Cardiac muscle cell (in vitro differentiated cells and primary cell): ENCODE measurements at regions not wholly inside any gene's neighbourhood (a gene's known extent, or its start where the extent isn't known, plus 50 kb on each side); places are given as distances from the start of the nearest gene placed in this dataset.

ENCODE experiments used
- DNase-seq, 2 donors: peaks; one replicate each; pipeline versions ENCODE4 v3.0.0 to v3.0.0-alpha.2; 2010 to 2017; ENCODE audit warnings: low read depth in 1 of 2, low spot score in 1 of 2
- H3K27ac ChIP-seq: fragments of 200-600 bp; sonication (generic); 2 replicates; pipeline ENCODE4 v1.5.1; 2016
- H3K27me3 ChIP-seq: fragments of 200-600 bp; sonication (generic); 2 replicates; pipeline ENCODE4 v1.6.0; 2016; ENCODE audit warnings: control low read depth
- H3K36me3 ChIP-seq: fragments of 200-600 bp; sonication (generic); 2 replicates; pipeline ENCODE4 v1.5.1; 2016; ENCODE audit warnings: control low read depth
- H3K4me1 ChIP-seq: fragments of 200-600 bp; sonication (generic); 2 replicates; pipeline ENCODE4 v1.8.1; 2017; ENCODE audit warnings: low read depth, mild to moderate bottlenecking, mixed run types
- H3K4me3 ChIP-seq: fragments of 200-600 bp; sonication (generic); 2 replicates; pipeline ENCODE4 v1.5.1; 2016; ENCODE audit warnings: mild to moderate bottlenecking
- H3K9me3 ChIP-seq: fragments of 200-600 bp; sonication (generic); 2 replicates; pipeline ENCODE4 v1.5.1; 2017; ENCODE audit warnings: low read depth, mild to moderate bottlenecking, control low read depth
- CTCF ChIP-seq: IDR thresholded peaks from 2 replicates; pipeline ENCODE4 v1.5.1; 2012; ENCODE audit warnings: low read depth, mild to moderate bottlenecking, low read length

- no peak for TF ChIP-seq CTCF
- H3K36me3 ChIP-seq = no peaks in the 10 kb centered on the region
- no peaks in the 10 kb centered on the region for H3K27me3 ChIP-seq
- no peak overlapping the region for H3K27ac ChIP-seq
- no peak overlapping the region for H3K4me3 ChIP-seq
- no peaks in the 10 kb centered on the region for H3K4me1 ChIP-seq
- H3K9me3 ChIP-seq = no peaks in the 10 kb centered on the region
- no peak for DNase-seq
Observed at GRCh38 chrX:149280011-149280410, 225.1 kb downstream of the IDS start.

- Histone ChIP-seq H3K36me3 (no peaks in the 10 kb centered on the region), H3K4me1 (no peaks in the 10 kb centered on the region), H3K27ac (no peak overlapping the region), H3K27me3 (no peaks in the 10 kb centered on the region), H3K4me3 (no peak overlapping the region), H3K9me3 (no peaks in the 10 kb centered on the region)
- no peak for DNase-seq
- no peak for TF ChIP-seq CTCF
Observed at GRCh38 chrX:149275836-149276235, 229.3 kb downstream of the IDS start.

GRCh38 chrX:149274516-149275105 lies 230.5 kb downstream of the IDS start:
- Histone ChIP-seq H3K4me1 (no peaks in the 10 kb centered on the region), H3K9me3 (no peaks in the 10 kb centered on the region), H3K27ac (no peak overlapping the region), H3K36me3 (no peaks in the 10 kb centered on the region), H3K4me3 (no peak overlapping the region), H3K27me3 (no peaks in the 10 kb centered on the region)
- no peak for DNase-seq
- no peak for TF ChIP-seq CTCF

- Histone ChIP-seq H3K27me3 (no peaks in the 10 kb centered on the region), H3K36me3 (no peaks in the 10 kb centered on the region), H3K4me1 (no peaks in the 10 kb centered on the region), H3K27ac (no peak overlapping the region), H3K9me3 (no peaks in the 10 kb centered on the region), H3K4me3 (no peak overlapping the region)
- TF ChIP-seq CTCF = no peak
- DNase-seq = no peak
Observed at GRCh38 chrX:149272690-149273463, 232.2 kb downstream of the IDS start.

- Histone ChIP-seq H3K27ac (no peak overlapping the region), H3K36me3 (no peaks in the 10 kb centered on the region), H3K4me1 (no peaks in the 10 kb centered on the region), H3K27me3 (no peaks in the 10 kb centered on the region), H3K9me3 (no peaks in the 10 kb centered on the region), H3K4me3 (no peak overlapping the region)
- no peak for DNase-seq
- TF ChIP-seq CTCF = no peak
Observed at GRCh38 chrX:149267878-149268813, 237.0 kb downstream of the IDS start.
